Duodenal mucosa (tissue), 2 donors: ENCODE measurements at regions not wholly inside any gene's neighbourhood (a gene's known extent, or its start where the extent isn't known, plus 50 kb on each side); places are given as distances from the start of the nearest gene placed in this dataset.
"Not testable (repeated sequence)": the region's sequence is repeated elsewhere in the genome, so short reads cannot be mapped to it uniquely, and the experiment has no call there.

Experiments used
- H3K27ac ChIP-seq: one replicate; pipeline ENCODE4 v1.7.0; 2013; ENCODE audit warnings: low read depth, low read length
- H3K27me3 ChIP-seq, 2 donors: one replicate each; pipeline ENCODE4 v1.7.0; 2013; ENCODE audit warnings: low read length in 2 of 2, control low read depth in 1 of 2; ENCODE audit not compliant: insufficient read depth in 2 of 2, control insufficient read depth in 1 of 2
- H3K36me3 ChIP-seq, 2 donors: one replicate each; pipeline ENCODE4 v1.7.0; 2013; ENCODE audit warnings: low read length in 2 of 2, control low read depth in 1 of 2; ENCODE audit not compliant: insufficient read depth in 2 of 2, control insufficient read depth in 1 of 2
- H3K4me1 ChIP-seq, 2 donors: one replicate each; pipeline ENCODE4 v1.7.0; 2013; ENCODE audit warnings: low read length in 2 of 2, control low read depth in 1 of 2; ENCODE audit not compliant: insufficient read depth in 2 of 2, control insufficient read depth in 1 of 2
- H3K4me3 ChIP-seq, 2 donors: one replicate each; pipeline ENCODE4 v1.7.0; 2013; ENCODE audit warnings: low read length in 2 of 2, low read depth in 1 of 2
- H3K9ac ChIP-seq, 2 donors: one replicate each; pipeline ENCODE4 v1.7.0; 2013; ENCODE audit warnings: low read length in 2 of 2, low read depth in 1 of 2
- H3K9me3 ChIP-seq, 2 donors: one replicate each; pipeline ENCODE4 v1.7.0; 2013; ENCODE audit warnings: low read length in 2 of 2, control low read depth in 1 of 2; ENCODE audit not compliant: control insufficient read depth in 1 of 2

- Histone ChIP-seq H3K4me1 (no peaks in the 10 kb centered on the region), H3K9me3 (no peaks in the 10 kb centered on the region), H3K27me3 (no peaks in the 10 kb centered on the region), H3K36me3 (no peaks in the 10 kb centered on the region), H3K27ac (no peak overlapping the region), H3K9ac (no peak overlapping the region), H3K4me3 (no peak overlapping the region)
Observed at GRCh38 chr1:164101802-164102201, 457.2 kb upstream of the PBX1 start.

GRCh38 chr1:164131949-164132348 lies 427.0 kb upstream of the PBX1 start:
- Histone ChIP-seq H3K4me3 (no peak overlapping the region), H3K36me3 (no peaks in the 10 kb centered on the region), H3K9ac (no peak overlapping the region), H3K27ac (no peak overlapping the region), H3K4me1 (no peaks in the 10 kb centered on the region), H3K9me3 (no peaks in the 10 kb centered on the region), H3K27me3 (no peaks in the 10 kb centered on the region)

DNA sequence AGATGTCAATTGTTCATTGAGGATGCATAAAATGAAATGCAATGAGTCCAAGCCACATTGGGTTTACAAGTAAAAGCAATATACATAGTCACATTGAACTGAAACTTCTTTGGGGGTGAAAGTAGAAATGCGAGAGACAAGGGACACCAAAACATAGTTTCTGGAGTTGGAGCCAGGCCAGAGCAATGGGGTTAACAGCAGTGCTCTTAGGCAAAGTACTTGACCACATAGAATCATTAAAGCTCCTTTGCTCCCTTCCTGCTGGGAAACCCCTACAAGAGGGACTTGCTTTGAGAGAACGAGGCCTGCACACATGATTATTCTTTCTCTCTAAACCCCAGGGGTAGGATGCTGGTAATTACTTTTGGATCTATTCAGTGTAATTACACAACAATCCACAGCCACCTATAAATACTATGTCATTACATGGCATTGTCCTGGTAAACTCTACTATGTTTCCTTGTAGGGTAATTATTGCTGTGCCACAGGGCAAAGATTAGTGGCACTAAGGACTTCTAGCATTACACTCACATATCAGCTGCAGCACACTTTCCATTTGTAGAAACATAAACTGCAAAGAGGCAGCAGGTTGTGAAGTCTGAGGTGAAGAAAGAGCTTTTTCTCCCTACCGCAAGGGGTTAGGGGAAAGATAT lies 421.6 kb upstream of the PBX1 start:
- H3K36me3 ChIP-seq, result no peaks in the 10 kb centered on the region
- H3K9me3 ChIP-seq, result no peaks in the 10 kb centered on the region
- H3K27me3 ChIP-seq, result no peaks in the 10 kb centered on the region
- no peak overlapping the region for H3K9ac ChIP-seq
- H3K4me1 ChIP-seq, result peaks cover 4% of the 10 kb centered on the region in 2 donors
- no peak overlapping the region for H3K4me3 ChIP-seq
- no peak overlapping the region for H3K27ac ChIP-seq

DNA sequence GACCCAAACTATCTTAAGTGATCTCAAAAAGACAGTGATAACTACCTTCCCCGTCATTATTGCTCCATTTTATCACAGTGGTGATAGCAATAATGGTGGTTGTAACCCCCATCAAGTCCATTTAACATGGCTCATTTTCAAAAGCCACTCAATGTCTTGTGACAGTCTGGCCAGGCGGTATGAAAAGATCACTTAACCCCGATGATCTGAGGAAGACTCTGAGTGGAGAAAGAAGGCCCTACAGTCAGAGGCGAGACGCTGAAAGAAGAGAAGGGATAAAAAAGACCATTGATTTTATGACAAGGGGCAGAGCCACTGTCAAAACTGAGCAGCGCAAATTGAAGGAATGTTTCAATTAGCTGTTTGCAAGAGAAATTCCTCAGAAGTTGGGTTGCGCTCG lies 417.2 kb upstream of the PBX1 start:
- Histone ChIP-seq H3K27me3 (no peaks in the 10 kb centered on the region), H3K9me3 (no peaks in the 10 kb centered on the region), H3K4me1 (peaks cover 4% of the 10 kb centered on the region in 2 donors), H3K36me3 (no peaks in the 10 kb centered on the region), H3K27ac (no peak overlapping the region), H3K4me3 (no peak overlapping the region), H3K9ac (no peak overlapping the region)

DNA sequence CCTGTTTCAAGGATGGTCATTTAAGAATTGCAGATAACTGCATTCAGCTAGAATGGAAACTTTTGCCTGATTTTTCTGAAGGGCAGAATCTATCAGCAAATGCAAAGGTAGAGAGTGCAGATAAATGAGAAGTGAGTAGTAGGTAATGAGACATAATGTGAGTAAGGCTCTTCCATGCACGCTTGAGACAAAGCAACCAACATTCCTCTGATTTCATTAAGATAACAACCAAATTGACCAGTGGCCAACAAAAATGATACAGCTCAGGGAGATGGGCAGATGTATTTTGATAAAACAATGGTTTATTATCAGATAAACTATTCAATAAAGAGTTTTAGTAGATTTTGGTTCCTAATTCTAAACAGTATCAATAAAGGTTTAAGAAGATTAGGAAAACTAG lies 404.4 kb upstream of the PBX1 start:
- H3K9me3 ChIP-seq, result no peaks in the 10 kb centered on the region
- H3K27me3 ChIP-seq, result no peaks in the 10 kb centered on the region
- H3K4me1 ChIP-seq, result no peaks in the 10 kb centered on the region
- H3K27ac ChIP-seq, result no peak overlapping the region
- H3K9ac ChIP-seq, result no peak overlapping the region
- no peaks in the 10 kb centered on the region for H3K36me3 ChIP-seq
- no peak overlapping the region for H3K4me3 ChIP-seq

DNA sequence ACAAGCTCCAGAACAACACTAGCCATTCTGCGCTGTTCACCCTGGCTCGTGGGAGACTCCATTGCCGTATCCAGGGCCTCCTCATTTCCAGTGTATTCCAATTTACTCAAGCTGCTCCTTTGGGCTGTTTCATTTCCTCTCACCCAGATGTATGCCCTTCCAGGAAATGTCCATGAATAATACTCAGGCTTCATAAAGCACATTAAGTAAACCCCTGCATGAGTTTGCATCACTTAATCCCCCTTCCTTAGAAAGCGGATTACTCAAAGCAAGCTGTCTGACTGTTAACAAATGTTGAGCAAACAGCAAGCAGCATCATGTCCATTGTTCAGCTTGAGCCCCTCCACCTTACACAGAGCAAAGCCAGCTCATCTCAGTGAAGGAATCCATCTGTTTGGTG lies 403.6 kb upstream of the PBX1 start:
- Histone ChIP-seq H3K27ac (no peak overlapping the region), H3K36me3 (no peaks in the 10 kb centered on the region), H3K9ac (no peak overlapping the region), H3K4me1 (no peaks in the 10 kb centered on the region), H3K27me3 (no peaks in the 10 kb centered on the region), H3K9me3 (no peaks in the 10 kb centered on the region), H3K4me3 (no peak overlapping the region)

DNA sequence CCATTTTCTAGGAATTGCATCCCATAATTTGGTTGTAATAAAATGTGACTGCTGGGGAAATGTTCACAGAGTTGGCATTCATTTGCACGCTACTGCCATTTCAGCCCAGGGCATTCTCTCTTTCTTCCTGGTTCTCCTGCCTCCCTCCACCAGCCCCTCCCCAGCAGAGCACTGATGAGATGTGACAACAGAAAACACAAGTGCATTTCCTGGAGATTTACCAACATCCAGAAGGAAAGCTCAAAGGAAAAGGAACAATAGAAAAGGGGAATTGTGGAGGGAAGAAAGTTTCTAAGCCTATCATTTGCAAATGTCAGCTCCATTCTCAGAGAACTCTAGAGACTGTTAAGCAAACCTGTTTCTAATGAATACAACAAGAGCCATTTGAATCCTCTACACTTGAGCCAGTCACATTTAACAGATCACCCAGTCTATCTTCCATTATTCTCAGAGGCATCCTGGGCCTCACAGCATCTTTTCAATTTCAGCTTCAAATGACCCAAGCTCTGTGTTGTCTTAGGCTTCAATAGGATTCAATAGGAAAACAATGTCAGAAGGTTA lies 395.6 kb upstream of the PBX1 start:
- Histone ChIP-seq H3K9me3 (no peaks in the 10 kb centered on the region), H3K36me3 (no peaks in the 10 kb centered on the region), H3K4me3 (no peak overlapping the region), H3K27me3 (no peaks in the 10 kb centered on the region), H3K4me1 (no peaks in the 10 kb centered on the region), H3K9ac (no peak overlapping the region), H3K27ac (no peak overlapping the region)

- H3K4me3 ChIP-seq, result no peak overlapping the region
- H3K9me3 ChIP-seq, result no peaks in the 10 kb centered on the region
Observed at GRCh38 chr1:164165466-164165865, 393.5 kb upstream of the PBX1 start.

DNA sequence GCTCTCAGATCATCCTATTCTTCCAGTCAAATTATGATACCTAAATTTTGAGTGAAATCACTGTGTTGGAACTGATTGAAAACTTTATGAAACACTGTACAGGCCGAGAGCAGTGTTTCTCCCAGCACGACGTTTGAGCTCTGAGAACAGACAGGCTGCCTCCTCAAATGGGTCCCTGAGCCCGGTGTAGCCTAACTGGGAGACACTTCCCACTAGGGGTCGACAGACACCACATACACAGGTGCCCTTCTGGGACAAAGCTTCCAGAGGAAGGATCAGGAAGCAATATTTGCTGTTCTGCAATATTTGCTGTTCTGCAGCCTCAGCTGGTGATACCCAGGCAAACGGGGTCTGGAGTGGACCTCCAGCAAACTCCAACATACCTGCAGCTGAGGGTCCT lies 392.5 kb upstream of the PBX1 start:
- H3K27ac ChIP-seq, H3K27me3 ChIP-seq, H3K4me3 ChIP-seq, H3K4me1 ChIP-seq, H3K9ac ChIP-seq, H3K36me3 ChIP-seq, H3K9me3 ChIP-seq: not testable (repeated sequence)

More at GRCh38 chr1:164165466-164165865, 393.5 kb upstream of the PBX1 start:
- no peaks in the 10 kb centered on the region for H3K27me3 ChIP-seq
- no peak overlapping the region for H3K9ac ChIP-seq
- H3K27ac ChIP-seq, result no peak overlapping the region
- H3K4me1 ChIP-seq, result no peaks in the 10 kb centered on the region
- no peaks in the 10 kb centered on the region for H3K36me3 ChIP-seq

DNA sequence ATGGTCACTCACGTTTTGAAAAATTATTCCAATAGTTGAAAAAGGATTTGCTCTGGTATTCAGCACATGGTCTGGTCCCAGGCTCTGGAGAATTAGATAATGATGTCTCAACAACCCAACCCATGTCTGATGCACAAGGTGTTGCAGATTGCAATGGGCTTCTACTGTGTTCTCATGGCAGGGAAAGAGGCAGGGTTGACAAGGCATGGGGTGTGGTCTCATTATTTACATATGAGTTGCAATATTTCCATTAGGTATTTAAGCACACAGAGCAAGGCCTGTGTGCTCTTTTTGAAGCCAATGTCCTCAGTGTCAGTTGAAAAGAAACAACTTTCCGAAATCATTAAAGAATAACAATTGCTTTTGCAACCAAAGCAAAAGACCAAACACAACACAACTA lies 381.9 kb upstream of the PBX1 start:
- no peak overlapping the region for H3K9ac ChIP-seq
- H3K27me3 ChIP-seq, result no peaks in the 10 kb centered on the region
- no peak overlapping the region for H3K4me3 ChIP-seq
- H3K36me3 ChIP-seq, result no peaks in the 10 kb centered on the region
- H3K9me3 ChIP-seq, result peaks cover 0 to 2% of the 10 kb centered on the region in 2 donors
- H3K4me1 ChIP-seq, result peaks cover 3 to 13% of the 10 kb centered on the region in 2 donors
- H3K27ac ChIP-seq, result no peak overlapping the region
